Germinal center (tissue), 1 donor: ENCODE measurements at regions not wholly inside any gene's neighbourhood (a gene's known extent, or its start where the extent isn't known, plus 50 kb on each side); places are given as distances from the start of the nearest gene placed in this dataset.

ENCODE experiments used
- DNase-seq: peaks from one replicate; pipeline ENCODE4 v3.0.0; 2012; ENCODE audit warnings: mixed read lengths, low spot score

DNA sequence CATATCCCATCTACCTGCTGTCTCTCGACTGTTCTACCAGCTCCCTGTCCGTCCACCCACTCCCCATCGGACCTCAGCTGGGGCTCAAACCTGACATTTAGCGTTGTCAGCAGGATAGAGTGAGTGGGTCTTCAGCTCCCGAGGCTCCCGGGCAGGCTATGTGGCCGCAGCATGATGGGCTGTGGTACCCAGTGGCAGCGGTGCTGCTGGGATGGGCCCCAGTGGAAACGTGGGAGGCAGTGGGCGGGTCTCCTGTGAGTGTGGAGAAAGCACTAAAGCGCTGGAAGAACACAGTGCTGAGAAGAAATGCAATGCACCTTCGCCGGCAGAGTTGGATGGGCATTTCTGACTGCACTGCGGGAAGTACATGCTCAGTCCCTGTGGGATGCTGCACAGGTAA lies 204.8 kb upstream of the SYT4 start:
- no peak for DNase-seq

DNA sequence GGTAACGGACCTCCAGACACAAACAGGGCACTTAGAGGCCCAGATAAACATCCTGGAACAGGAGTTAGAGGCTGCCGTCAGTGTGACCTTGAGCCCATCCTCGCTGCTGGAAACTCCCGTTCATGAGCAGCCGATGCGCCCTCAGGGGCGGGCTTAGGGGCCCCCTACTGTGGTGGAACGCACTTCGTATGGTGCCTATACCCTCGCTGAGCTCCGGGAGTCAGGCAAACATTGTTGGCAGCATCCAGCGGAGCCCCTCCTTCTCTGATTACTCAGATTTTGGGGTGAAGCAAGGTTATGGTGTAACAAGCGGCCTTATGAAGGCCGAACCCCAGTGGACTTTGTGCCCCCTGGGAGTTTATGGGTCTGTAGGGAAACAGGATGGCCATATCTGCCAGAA lies 205.3 kb upstream of the SYT4 start:
- no peak for DNase-seq

DNA sequence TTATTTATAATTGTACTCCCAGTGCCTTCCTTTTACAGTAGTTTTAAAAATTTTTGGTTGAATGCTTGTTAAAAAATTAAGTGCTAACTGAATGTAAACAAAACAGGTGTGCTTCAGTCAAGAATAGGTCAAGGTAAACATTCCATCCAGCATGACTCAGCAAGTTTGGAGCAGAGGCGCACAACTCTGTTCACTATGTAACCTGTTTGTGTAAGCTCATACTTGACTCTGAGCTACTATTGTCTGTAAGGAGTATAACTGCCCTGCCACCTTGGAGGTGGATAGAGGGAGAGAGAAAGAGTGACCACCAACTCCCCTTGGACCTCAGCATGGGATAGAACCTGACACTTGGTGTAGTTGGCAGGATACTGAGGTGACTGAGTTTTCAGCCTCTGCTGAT lies 207.4 kb upstream of the SYT4 start:
- no peak for DNase-seq

DNA sequence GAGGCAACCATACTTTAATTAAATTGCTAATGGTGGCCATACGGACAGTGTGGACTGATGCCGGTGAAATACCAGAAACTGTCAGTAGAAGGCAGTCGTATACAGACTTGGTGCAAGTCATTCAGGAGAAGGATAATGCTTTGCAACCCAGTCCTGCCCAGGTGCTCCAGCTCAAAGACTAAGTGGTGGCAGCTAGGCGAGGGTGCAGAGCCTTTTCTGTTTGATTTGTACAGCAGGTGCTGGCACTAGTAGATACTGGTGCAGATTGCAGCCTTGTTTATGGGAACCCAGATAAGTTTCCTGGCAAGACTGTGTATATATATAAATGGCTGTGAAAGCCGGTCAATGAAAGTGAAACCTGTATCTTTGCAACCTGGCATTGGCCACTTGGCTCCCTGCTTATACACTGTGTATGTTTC lies 208.3 kb upstream of the SYT4 start:
- no peak for DNase-seq

DNA sequence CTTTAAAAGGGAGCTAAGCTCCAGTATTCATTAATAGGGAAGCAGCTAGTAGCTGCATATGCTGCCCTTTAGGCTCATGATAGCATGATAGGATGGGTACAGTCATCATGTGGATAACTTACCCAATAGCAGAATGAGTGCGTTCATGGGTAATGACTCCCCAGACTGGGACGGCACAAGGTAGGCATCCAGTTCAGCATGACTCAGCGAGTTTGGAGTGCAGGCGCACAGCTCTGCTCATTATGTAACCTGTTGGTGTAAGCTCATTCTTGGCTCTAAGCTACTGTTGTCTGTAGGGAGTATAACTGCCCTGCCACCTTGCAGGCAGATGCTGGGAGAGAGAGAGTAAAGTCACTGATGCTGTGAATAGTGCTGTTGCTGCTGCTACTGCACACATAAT lies 209.2 kb upstream of the SYT4 start:
- no peak for DNase-seq

DNA sequence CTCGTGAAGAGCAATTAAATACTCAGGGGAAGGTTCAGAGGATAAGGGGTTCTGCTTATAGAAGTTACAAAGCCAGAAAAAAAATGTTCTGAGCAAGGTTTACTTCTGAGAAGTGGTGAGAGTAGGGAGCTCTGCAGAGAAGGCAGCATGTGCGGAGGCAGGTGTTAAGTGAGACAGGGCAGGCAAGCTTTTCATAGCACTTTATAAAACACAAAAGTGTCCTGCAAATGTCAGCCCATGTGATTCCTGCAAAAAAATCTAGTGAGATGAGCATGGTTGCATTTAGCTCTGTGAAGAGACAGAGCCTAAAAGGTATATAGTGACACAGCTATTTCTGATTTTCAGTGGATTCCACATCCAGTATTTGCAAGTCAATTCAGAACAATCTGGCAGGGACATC lies 223.8 kb upstream of the SYT4 start:
- DNase-seq = no peak

DNA sequence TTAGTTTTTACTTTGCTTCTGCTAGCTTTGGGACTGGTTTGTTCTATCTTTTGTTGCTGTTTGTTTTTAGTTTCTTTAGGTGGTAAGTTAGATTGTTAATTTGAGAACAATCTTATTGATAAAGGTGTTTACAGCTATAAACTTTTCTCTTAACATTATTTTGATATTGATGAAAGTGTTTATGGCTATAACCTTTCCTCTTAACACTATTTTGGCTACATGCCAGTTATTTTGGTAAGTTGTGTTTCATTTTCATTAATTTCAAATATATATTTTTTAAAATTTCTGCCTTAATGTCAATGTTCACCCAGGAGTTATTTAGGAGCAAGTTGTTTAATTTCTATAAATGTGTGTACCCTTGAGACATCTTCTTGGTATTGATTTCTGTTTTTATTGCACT lies 229.6 kb upstream of the SYT4 start:
- no peak for DNase-seq

DNA sequence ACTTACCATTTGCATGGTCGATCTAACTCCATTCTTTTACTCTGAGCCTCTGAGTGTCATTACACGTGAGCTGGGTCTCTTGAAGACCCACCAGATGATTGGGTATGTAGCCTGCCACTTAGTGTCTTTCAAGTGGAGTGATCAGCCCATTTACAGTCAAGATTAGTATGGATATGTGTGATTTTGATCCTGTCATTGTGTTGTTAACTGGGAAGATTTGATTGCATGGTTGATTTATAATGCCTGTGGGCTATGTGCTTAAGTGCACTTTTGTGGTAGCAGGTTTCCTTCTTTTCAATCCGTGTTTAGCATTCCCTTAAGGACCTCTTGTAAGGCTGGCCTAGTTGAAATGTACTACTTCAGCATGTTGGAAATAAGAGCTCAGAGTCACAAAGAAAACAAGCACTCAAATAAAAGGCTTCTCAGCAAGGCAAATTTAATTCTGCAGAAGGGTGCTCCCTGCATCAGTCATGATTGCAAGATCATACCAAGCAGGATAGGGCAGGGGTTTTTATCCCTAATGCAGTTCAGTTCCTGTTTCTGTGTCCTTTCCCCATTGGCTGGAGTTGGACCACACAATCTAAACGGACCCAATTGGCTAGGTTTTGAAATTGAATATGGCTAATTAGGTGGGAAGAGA lies 230.7 kb upstream of the SYT4 start:
- DNase-seq = no peak

DNA sequence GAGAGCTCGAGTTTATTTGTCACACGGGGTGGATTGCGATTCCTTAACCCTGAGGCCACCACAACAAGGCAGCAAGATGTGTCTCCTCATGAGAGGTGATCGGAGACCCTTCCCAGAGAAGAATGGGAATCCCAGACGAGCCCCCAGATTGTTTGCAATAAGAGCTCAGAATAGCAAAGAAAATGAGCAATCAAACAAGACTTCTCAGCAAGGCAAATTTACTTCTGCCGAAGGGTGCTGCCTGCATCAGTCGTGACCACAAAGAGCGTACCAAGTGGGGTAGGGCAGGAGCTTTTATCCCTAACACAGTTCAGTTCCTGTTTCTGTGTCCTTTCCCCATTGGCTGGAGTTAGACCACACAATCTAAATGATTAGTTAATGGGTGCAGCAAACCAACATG lies 237.5 kb upstream of the SYT4 start:
- DNase-seq = no peak

DNA sequence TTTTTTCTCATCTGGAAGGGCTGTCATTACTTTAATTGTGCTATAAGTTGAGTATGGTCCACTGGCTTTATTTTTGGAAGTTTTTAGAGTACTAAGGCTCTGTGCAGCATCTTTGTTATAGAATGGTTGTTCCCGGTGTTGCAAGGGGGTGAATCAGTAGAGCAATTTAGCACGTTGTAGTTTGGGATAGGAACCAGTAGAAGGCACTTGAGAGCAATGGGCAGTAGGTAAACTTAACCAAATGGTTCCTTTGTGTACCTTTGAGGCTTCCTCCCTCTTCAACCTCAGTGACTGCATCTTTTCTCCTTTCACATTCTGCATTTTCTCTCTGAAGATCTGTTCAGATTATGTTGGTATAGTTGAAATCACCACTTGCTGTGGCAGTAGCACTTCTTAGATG lies 238.2 kb upstream of the SYT4 start:
- no peak for DNase-seq

DNA sequence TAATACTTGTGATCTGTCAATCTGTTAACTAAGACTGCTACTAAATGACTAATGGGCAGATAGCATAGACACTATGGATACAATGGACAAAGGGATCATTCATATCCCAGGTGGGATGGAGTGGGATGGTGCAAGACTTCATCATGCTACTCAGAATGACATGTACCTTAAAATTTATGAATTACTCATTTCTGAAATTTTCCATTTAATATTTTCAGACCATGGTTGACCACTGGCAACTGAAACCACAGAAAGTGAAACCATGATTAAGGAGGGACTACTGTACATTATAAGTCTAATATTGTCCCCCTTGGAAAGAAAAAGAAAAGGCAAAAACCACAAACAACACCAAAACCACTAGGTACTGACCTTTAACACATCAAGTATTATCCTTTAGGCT lies 247.0 kb upstream of the SYT4 start:
- no peak for DNase-seq

DNA sequence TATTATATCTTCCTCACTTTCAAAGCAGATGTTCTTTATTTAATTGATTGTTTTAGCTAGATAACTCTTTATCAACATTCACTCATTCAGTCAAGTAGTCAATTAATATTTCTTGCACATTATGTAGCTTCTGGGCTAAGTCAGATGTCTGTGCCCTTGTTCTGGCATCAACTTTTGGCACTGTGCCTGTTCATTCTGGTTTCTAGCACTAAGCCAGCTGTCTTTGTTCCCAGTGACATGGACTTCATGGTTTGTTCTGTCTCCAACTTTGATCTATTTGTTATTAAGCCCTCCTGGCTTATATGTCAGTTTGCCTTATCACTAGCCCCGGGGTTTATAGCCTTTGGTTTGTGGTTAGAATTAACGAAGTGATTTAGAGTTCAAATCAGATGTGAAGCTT lies 247.9 kb upstream of the SYT4 start:
- DNase-seq = no peak

DNA sequence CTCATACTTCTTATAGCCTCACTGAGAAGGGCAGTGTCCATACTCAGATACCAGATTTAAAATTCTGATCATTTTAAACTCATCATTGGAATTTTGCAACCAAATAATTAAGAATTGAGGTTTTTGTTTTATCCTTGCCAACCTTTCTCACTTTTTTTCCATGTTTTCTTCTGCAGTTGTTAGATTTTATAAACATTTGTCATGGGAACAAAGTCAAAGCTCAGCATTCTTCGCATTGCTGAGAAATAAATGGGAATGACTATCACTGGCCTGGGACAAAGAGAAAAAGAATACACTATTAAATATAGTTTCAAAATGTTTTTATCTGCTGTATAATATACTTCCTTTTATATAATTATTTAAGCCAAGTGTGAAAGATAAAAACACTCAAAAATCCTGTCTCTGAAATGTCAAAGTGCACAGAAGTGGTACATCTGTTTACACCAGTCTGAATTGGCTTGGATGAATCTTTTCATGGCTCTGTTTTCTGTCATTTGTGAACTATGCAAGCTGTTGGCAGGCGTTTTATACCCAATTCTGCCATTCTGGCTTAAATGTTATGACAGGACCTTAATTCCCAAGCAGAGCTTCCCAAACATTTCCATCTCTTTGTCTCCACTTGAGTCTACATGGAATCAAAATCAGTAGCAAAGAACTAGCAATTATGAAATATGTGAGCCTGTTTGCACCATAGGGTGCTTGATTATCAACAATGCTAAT lies 249.3 kb upstream of the SYT4 start:
- no peak for DNase-seq

DNA sequence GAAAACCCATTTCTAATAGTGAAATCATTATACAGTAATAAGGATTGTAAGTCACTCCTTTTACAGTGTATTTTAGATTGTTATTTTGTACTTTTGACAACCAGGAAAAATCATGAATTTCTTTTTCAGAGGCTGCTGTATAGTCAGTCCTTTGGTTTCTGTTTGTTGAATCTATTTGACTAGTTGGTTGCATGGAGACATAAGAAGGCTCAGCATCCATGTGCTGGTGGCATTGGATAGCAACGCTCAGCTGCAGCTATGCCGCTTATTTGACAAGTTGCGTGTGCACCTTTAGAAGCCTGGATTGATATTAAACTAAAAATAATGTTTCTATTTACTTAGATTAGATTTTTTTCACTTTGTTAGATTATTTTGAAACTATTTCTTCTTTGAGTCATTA lies 254.1 kb upstream of the SYT4 start:
- DNase-seq = no peak

DNA sequence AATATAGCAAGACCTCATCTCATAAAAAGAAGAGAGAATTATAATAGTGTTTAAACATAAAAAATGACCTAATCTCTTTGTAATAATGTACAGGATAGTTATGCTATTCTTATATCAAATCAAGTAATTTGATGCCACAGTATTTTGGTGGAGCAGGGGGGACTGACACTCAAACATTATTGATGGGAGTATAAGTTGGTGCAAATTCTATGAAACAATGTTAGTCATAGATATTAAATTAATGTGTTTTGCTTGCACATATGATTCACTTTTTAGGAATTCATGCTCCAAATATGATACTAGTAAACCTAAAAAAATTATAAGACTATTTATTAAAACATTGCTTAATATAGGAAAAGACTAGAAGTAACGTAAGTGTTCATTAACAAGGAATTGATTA lies 256.1 kb upstream of the SYT4 start:
- no peak for DNase-seq

DNA sequence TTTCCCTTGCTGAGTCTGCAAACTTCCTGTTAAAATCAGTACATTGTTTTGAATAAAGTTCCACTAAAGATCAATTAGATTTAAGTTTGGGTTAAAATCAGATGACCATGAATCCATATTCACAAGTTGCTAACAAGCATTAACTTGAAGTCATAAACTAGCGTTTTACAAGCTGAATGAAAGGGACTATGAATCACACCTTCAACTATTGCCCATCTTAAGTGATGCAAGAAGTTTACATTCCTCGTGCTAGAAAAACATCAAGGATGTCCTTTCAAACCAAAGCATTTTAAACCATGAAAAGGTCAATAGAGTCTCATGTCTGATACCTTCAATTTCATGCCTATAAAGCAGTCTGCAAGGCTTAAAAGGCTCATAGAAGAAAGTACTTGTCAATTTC lies 257.2 kb upstream of the SYT4 start:
- DNase-seq = no peak

DNA sequence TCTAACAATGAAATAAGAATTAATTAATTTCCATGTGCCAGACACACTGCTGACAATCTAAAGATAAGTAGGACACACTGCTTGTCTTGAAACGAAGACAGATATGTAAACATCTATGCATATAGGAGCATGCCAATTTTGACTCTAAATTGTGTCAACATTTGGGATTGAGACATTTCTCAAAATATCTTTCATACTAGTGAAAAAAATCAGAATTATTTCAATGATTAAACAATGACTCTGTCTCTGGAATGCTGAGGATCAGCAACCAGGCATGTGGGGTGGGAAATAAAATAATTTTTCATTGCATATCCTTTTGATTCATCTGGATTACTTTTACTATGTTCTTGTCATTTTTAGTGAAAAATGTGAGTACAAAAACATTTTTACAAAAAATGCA lies 262.6 kb upstream of the SYT4 start:
- no peak for DNase-seq

DNA sequence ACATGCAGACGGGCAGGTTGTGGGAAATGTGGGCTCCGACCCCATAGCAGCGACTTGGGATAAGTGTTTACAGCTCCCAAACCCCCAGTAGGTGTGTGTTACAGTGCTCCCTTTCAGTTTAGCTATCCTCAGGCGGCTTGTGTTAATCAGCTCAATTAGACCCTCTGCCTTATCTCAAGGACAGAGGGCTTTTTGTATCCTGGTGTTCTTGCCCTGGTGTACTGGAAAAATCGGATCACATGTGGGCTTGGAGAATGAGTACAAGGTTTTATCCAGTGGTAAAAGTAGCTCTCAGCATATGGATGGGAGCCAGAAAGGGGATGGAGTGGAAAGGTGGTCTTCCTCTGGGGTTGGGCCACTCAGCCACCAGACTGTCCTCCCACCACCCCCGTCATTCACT lies 264.7 kb upstream of the SYT4 start:
- DNase-seq = no peak

DNA sequence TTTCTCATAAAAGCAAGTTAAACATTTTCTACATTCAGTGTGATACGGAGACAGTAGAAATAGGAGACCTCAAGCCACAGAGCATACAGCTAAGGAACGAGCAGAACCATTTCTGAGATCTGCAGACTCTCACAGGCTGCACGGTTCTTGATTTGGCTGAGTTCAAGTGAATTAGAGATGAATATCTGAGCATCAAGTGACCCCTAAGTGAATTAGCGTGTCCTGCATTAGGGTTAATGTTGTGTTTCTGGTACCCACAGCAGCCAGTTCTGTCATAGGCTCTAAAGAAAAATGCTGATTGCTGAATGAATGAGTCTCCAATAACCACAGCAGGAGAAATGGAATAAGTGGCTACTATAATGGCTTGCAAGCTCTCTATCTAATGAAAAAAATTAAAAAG lies 265.9 kb upstream of the SYT4 start:
- no peak for DNase-seq

DNA sequence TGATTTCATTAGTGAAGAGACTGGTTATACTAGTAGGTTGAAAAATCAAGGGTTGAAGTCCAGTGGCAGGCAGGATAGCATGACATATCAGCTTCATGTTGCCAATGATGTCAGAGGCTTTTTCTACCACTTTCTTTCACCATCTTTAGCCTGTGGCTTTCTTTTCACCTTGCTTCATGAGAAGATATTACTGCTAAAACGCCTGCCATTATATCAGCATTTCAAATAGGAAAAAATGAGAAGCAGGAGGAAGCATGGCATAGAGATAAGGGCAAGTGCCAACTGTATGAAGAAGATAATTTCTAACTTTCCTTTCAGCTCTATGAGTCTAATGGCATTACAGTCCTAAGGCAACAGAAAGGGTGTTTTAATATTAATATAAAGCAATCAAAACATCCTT lies 270.2 kb upstream of the SYT4 start:
- DNase-seq = no peak

DNA sequence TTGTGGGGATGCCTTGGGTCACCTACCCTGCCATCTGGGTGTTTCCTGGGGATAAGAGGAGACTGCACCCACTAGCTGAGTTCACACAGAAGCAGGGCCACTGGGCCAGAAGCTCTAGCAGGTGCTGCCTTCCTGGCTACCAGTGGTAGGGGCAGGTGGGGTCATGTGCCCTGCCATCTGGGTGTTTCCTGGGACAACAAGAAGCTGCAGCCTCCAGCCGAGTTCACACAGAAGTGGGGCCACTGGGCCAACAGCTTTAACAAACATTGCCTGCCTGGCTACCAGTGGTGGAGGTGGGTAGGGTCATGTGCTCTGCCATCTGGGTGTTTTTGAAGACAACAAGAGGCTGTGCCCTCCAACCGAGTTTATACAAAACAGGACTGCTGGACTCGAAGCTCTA lies 282.2 kb upstream of the SYT4 start:
- DNase-seq = no peak

DNA sequence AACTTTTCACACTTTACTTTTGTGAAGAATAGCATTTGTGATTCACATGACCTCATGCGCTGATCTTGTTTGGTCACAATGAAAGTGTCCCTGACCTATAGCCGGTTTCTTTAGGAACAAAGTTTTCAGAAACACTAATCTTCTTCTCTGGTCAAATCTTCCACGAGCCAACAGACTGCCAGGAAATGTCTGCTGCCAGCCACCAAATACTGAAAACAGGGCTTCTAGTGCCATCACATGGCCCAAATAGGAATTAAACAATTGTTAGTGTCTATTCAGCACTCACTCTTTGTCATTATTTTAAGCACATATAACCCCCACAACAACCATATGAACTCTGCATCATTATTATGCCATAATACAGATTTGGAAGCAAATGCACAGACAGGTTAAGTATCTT lies 286.5 kb upstream of the SYT4 start:
- DNase-seq = no peak

DNA sequence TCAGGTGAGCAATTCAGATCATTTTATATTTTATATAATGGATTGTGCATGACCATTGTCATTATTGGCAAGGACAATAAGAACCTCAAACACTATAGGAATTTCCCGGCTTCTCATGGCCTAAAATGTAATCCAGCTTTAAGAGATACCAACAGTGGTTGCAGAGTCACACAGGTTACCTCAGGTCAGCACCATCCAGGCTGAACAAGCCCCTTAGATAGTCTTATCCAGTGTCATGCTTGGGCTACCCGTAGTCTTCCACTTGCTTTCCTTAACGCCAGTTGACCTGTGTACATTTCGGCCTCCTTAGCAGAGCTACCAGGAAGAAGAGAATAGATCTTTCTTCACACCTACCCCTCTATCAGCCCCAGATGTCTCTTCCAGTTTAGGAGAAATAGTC lies 293.3 kb upstream of the SYT4 start:
- no peak for DNase-seq

DNA sequence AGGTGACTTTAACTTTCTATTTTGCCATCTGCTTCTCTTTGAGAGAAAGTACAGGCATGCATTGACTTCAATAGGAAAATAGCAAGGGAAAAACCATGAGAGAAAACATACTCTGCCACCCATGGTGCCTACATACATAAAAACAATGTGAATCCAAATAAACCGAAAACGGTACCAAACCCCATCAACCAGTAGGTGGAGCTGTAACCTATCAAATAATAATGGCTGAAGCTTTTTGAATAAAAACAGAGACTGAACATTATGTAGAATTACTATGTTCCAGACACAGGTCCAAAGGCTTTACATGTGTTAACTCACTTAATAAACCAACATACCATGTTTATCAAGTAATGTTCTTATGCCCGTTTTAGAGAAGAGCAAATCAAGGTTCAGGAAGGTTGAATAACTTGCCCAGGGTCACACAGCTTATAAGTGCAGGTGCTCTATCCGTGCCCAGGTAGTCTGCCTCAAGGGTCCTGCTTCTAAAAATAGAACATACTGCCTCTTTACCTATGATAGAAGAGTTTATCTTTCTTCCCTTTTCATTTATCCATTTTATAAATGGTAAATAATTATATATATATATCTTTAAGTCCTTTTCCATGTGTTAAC lies 293.9 kb upstream of the SYT4 start:
- peak; percentile 30 for DNase-seq
